ENCODE measurements at regions not wholly inside any gene's neighbourhood (a gene's known extent, or its start where the extent isn't known, plus 50 kb on each side); places are given as distances from the start of the nearest gene placed in this dataset.

DNA sequence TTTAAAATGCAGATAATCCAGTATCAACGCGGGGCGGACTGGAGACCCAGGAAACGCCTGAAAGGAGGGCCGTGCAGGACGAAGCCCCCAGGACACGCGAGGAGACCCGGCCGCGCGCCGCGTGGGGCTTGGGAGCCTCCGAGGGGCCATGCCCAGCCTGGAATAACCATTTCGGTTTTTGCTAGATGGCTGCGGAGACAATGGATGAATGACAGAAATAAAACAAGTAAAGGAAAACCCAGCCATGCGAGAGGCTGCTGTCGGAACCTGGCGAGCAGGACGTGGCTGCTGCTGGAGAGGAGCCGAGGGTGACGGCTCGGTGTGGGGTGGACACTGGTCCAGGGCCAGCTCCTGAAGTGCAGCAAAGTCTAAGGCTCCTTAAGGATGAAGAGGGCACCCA lies 227.2 kb upstream of the ADARB2 start:
- DNase-seq (ENCODE audit: extremely low read depth, low read depth) = no peak
- TF ChIP-seq, protein P1, sequence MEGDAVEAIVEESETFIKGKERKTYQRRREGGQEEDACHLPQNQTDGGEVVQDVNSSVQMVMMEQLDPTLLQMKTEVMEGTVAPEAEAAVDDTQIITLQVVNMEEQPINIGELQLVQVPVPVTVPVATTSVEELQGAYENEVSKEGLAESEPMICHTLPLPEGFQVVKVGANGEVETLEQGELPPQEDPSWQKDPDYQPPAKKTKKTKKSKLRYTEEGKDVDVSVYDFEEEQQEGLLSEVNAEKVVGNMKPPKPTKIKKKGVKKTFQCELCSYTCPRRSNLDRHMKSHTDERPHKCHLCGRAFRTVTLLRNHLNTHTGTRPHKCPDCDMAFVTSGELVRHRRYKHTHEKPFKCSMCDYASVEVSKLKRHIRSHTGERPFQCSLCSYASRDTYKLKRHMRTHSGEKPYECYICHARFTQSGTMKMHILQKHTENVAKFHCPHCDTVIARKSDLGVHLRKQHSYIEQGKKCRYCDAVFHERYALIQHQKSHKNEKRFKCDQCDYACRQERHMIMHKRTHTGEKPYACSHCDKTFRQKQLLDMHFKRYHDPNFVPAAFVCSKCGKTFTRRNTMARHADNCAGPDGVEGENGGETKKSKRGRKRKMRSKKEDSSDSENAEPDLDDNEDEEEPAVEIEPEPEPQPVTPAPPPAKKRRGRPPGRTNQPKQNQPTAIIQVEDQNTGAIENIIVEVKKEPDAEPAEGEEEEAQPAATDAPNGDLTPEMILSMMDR (IDR thresholded peaks at IDR 0.05; ENCODE audit: low read depth, low read length) = no peak

DNA sequence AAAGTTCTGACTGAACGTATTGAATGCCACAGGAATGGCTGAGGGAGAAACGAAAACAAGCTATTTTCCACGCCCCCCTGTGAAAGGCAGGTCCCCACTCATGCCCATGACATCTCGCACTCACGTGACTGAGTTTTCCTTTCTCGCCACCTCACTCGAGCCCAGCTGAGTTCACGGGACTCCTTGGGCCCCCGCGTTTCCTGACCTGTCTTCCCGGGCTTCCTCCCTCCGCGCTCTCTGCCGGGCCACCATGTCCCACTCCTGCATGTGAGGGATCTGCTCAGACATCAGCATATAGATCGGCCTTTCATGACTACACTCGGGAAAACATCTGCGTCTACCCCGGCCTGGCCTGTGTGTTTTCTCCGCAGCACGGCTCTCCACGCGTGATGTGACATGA lies 226.0 kb upstream of the ADARB2 start:
- DNase-seq (ENCODE audit: extremely low read depth, low read depth) = no peak
- TF ChIP-seq, protein P1 (IDR thresholded peaks at IDR 0.05; ENCODE audit: low read depth, low read length) = no peak

DNA sequence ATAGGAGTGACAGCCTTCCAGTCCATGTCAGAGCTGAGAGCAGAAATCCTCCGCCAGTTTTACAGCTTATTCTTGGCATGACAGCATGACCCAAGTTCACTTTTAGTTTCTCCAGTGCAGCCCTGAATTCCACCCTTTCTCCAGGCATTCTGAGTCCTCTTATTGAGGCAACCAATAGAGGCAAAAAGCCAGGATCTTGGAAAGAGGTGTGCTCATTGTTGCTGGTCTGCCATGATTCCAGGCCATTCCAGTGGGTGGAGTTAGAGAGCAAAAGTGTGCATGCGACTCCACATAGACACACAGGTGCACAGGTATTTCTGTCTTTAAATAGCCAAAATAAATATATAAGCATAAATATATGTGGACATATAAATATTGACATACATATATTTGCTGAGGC lies 224.7 kb upstream of the ADARB2 start:
- TF ChIP-seq, protein P1 (IDR thresholded peaks at IDR 0.05; ENCODE audit: low read depth, low read length) = no peak
- DNase-seq (ENCODE audit: extremely low read depth, low read depth) = no peak

DNA sequence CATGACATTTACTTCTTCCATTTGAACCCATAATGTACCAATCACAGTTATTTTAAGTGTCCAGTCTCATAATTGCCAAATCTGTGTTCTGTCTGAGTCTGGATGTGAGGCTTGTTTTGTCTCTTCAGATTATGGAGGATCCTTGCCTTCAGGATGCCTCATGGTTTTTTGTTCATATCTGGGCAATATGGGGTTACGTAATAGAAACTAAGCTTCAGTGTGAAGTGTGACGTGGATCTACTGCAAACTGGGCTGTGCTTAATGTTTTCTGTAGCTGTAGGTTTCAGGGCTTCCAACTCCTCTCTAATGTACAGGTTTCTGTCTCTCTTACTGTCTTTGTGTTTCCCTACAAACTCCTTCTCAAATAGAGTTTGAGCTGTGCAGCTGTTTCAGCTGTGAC lies 223.7 kb upstream of the ADARB2 start:
- no peak for DNase-seq (ENCODE audit: extremely low read depth, low read depth)

DNA sequence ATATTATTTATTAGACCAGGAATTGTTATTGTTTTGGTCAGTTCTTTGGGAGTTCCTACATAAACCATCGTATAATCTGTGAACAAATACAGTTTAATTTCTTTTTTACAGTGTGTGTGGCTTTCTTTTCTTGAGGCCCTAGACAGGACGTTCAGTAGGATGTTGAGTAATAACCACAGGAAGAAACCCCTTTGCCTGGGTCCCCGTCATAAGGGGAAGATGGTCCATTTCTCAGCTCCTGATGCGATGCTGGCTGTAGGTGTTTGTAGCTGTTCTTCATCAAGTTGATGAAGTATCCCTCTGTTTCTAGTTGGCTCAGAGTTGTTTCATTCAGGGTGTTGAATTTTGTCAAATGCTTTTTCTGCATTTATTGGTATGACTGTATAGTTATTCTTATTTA lies 219.7 kb upstream of the ADARB2 start:
- TF ChIP-seq, protein P1 (IDR thresholded peaks at IDR 0.05; ENCODE audit: low read depth, low read length) = no peak
- DNase-seq (ENCODE audit: extremely low read depth, low read depth) = no peak

More for the DNA sequence above, 223.7 kb upstream of the ADARB2 start:
- TF ChIP-seq, protein P1 (IDR thresholded peaks at IDR 0.05; ENCODE audit: low read depth, low read length) = no peak

DNA sequence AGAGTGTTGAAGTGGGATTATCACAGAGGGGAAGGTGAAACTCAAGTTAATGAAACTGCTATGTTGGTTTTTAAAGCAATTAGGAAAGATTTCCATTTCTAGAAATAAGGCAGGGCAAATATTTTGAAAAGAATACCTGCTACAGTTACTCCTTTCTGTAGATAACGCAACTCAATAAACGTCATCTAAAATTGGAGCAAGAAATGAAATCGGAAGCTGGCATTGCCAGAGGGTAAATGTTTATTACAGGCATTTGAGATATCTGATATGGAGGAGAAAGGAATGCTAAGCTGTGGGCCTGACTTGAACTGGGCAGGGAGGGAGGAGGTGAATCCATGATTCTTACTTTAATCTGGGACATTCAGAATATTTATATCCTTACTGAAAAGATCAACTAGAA lies 217.0 kb upstream of the ADARB2 start:
- no peak for DNase-seq (ENCODE audit: extremely low read depth, low read depth)

DNA sequence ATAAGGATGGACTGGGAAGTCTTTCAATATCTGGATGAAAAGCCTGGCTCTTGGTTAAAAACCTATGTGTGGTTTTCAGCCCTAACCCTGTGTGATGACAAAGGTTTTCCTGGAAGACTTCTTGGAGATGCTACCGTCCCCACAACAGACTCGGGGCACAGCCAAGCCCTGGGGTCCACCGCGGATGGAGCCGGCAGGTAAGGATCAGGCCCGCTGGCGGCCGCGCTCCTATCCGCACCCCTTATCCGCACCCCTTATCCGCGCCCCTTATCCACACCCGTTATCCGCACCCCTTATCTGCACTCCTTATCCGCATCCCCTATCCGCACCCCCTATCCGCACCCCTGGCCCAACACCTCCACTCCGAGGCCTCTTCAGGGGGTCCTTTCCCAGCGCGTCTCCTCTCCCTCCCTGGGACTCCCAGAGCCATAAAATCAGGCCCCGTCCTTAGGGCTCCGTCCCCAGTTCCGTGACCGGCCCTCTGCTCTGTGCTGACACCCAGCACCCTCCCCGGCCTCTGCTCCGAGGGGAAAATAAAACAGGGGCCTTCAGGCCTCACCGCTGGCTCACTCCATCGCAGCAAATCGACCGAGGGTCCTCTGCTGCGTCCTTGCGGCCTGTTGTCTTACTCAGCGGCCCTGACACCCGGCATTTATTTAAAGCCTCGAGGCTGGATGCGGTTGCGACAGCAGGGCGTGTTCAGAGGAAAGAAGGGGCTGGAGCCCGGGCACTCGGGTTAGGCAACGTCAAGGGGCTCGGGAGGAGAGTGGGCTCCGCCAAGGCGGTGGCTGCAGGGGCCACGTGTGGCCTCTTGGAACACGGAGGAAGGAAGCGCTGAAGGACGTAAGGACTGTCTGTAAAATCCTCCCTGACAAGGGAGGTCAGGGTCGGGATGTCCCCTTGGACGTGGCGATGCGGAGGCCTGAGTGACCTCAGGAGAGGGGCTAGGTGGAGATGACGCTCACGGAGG lies 215.1 kb upstream of the ADARB2 start:
- no peak for DNase-seq (ENCODE audit: extremely low read depth, low read depth)
- TF ChIP-seq, protein P1 (IDR thresholded peaks at IDR 0.05; ENCODE audit: low read depth, low read length) = no peak

More for the DNA sequence above, 217.0 kb upstream of the ADARB2 start:
- TF ChIP-seq, protein P1 (IDR thresholded peaks at IDR 0.05; ENCODE audit: low read depth, low read length) = no peak
